ENCODE measurements at regions not wholly inside any gene's neighbourhood (a gene's known extent, or its start where the extent isn't known, plus 50 kb on each side); places are given as distances from the start of the nearest gene placed in this dataset.

DNA sequence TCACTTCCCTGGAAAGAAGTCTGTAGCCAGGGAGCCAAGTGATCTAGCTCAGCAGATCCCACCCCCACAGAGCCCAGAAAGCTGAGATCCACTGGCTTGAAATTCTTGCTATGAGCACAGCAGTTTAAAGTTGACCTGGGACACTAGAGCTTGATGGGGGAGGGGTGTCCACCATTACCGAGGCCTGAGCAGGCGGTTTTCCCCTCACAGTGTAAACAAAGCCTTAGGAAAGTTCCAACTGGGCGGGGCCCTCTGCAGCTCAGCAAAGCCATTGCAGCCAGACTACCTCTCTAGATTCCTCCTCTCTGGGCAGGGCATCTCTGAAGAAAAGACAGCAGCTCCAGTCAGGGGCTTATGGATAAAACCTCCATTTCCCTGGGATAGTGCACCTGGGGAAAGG, 887.2 kb upstream of the LRATD1 start:
- H3K4me3 Mint-ChIP-seq: no peak overlapping the region
- H3K27me3 Mint-ChIP-seq: no peaks in the 10 kb centered on the region
- no peaks in the 10 kb centered on the region for H3K36me3 Mint-ChIP-seq (ENCODE audit: low read depth)
- peaks cover 13% of the 10 kb centered on the region for H3K9me3 Mint-ChIP-seq
- no peak for DNase-seq
- H3K27ac Mint-ChIP-seq: no peak overlapping the region
- intact Hi-C loops (cut with micrococcal nuclease): no loop called here
- no peaks in the 10 kb centered on the region for H3K4me1 Mint-ChIP-seq

- no peak overlapping the region for H3K4me3 Mint-ChIP-seq
- intact Hi-C loops (cut with micrococcal nuclease): no loop called here
- no peaks in the 10 kb centered on the region for H3K36me3 Mint-ChIP-seq (ENCODE audit: low read depth)
- H3K27ac Mint-ChIP-seq: no peak overlapping the region
- H3K27me3 Mint-ChIP-seq: no peaks in the 10 kb centered on the region
- no peaks in the 10 kb centered on the region for H3K4me1 Mint-ChIP-seq
- DNase-seq: no peak
- peaks cover 7% of the 10 kb centered on the region for H3K9me3 Mint-ChIP-seq
These were observed 880.6 kb upstream of the LRATD1 start for GRCh38 chr2:13751955-13752354.

GRCh38 chr2:13758412-13758811, 874.1 kb upstream of the LRATD1 start:
- no peaks in the 10 kb centered on the region for H3K27me3 Mint-ChIP-seq
- H3K36me3 Mint-ChIP-seq (ENCODE audit: low read depth): no peaks in the 10 kb centered on the region
- no peaks in the 10 kb centered on the region for H3K4me1 Mint-ChIP-seq
- intact Hi-C loops (cut with micrococcal nuclease): no loop called here
- no peak for DNase-seq
- no peak overlapping the region for H3K4me3 Mint-ChIP-seq
- H3K9me3 Mint-ChIP-seq: peaks cover 11% of the 10 kb centered on the region
- no peak overlapping the region for H3K27ac Mint-ChIP-seq

GRCh38 chr2:13768274-13768673, 864.2 kb upstream of the LRATD1 start:
- H3K9me3 Mint-ChIP-seq: no peaks in the 10 kb centered on the region
- H3K27me3 Mint-ChIP-seq: no peaks in the 10 kb centered on the region

GRCh38 chr2:13770279-13770678, 862.2 kb upstream of the LRATD1 start:
- Mint-ChIP-seq H3K27ac (no peak overlapping the region), H3K36me3 (ENCODE audit: low read depth) (no peaks in the 10 kb centered on the region), H3K4me3 (no peak overlapping the region), H3K27me3 (no peaks in the 10 kb centered on the region), H3K9me3 (no peaks in the 10 kb centered on the region), H3K4me1 (no peaks in the 10 kb centered on the region)
- no peak for DNase-seq
- intact Hi-C loops (cut with micrococcal nuclease): no loop called here

More at GRCh38 chr2:13768274-13768673, 864.2 kb upstream of the LRATD1 start:
- DNase-seq: no peak
- no peaks in the 10 kb centered on the region for H3K36me3 Mint-ChIP-seq (ENCODE audit: low read depth)
- H3K27ac Mint-ChIP-seq: no peak overlapping the region
- no peaks in the 10 kb centered on the region for H3K4me1 Mint-ChIP-seq
- H3K4me3 Mint-ChIP-seq: no peak overlapping the region
- intact Hi-C loops (cut with micrococcal nuclease): no loop called here

DNA sequence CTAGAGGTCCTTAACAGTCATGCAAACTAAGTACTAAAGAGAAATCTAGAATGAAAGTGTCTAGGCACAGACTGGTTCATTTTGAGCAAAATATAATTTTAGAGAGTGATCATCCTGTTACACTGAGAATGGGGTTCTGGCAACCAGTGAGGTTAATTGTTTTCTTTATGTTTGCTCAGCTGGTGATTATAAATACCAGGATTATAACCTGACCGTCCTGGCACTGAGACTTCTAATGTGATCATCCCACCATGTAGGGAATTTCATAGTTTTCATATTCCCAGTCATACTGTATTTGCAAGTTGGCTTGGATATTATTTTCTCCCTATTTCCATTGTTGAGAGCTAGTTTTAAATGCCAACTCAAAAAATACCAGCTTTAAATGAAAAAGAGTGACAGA, 852.5 kb upstream of the LRATD1 start:
- Mint-ChIP-seq H3K4me3 (no peak overlapping the region), H3K36me3 (ENCODE audit: low read depth) (no peaks in the 10 kb centered on the region), H3K27me3 (no peaks in the 10 kb centered on the region), H3K4me1 (no peaks in the 10 kb centered on the region), H3K9me3 (peaks cover 10% of the 10 kb centered on the region), H3K27ac (no peak overlapping the region)
- intact Hi-C loops (cut with micrococcal nuclease): no loop called here
- no peak for DNase-seq

GRCh38 chr2:13791019-13791547, 841.4 kb upstream of the LRATD1 start:
- no peak for DNase-seq
- no peaks in the 10 kb centered on the region for H3K9me3 Mint-ChIP-seq
- no peaks in the 10 kb centered on the region for H3K4me1 Mint-ChIP-seq
- no peak overlapping the region for H3K27ac Mint-ChIP-seq
- H3K27me3 Mint-ChIP-seq: no peaks in the 10 kb centered on the region
- no peaks in the 10 kb centered on the region for H3K36me3 Mint-ChIP-seq (ENCODE audit: low read depth)
- intact Hi-C loops (cut with micrococcal nuclease): no loop called here
- no peak overlapping the region for H3K4me3 Mint-ChIP-seq

GRCh38 chr2:13806539-13806938, 826.0 kb upstream of the LRATD1 start:
- Mint-ChIP-seq H3K36me3 (ENCODE audit: low read depth) (no peaks in the 10 kb centered on the region), H3K4me1 (no peaks in the 10 kb centered on the region), H3K4me3 (no peak overlapping the region), H3K9me3 (peaks cover 8% of the 10 kb centered on the region), H3K27ac (no peak overlapping the region), H3K27me3 (no peaks in the 10 kb centered on the region)
- no peak for DNase-seq
- intact Hi-C loops (cut with micrococcal nuclease): no loop called here

GRCh38 chr2:13813236-13813635, 819.3 kb upstream of the LRATD1 start:
- no peak overlapping the region for H3K4me3 Mint-ChIP-seq
- no peaks in the 10 kb centered on the region for H3K9me3 Mint-ChIP-seq
- intact Hi-C loops (cut with micrococcal nuclease): no loop called here
- H3K27me3 Mint-ChIP-seq: no peaks in the 10 kb centered on the region
- no peaks in the 10 kb centered on the region for H3K4me1 Mint-ChIP-seq
- H3K36me3 Mint-ChIP-seq (ENCODE audit: low read depth): no peaks in the 10 kb centered on the region
- no peak for DNase-seq
- no peak overlapping the region for H3K27ac Mint-ChIP-seq

DNA sequence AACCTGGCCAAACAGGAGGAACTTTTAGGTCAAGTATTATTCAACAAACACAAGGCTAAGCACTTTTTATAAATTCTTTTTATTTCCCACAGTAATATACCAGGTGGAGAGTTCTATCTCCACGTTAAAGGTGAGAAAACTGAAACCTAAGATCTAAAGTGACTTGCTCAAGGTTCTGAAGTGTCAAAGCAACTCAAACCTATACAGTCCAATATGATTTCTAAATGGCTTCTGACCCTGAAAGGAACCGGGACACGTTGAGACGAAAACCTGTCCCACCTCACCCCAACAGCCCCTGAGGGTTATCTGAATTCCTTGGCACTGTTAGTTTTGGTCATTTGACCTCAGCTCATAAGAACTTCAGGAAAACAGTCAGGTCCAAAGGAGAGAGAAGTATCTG, 814.5 kb upstream of the LRATD1 start:
- intact Hi-C loops (cut with micrococcal nuclease): no loop called here
- Mint-ChIP-seq H3K9me3 (no peaks in the 10 kb centered on the region), H3K27me3 (no peaks in the 10 kb centered on the region), H3K27ac (no peak overlapping the region), H3K4me1 (no peaks in the 10 kb centered on the region), H3K4me3 (no peak overlapping the region), H3K36me3 (ENCODE audit: low read depth) (no peaks in the 10 kb centered on the region)
- no peak for DNase-seq

GRCh38 chr2:13819896-13820295, 812.6 kb upstream of the LRATD1 start:
- Mint-ChIP-seq H3K27me3 (no peaks in the 10 kb centered on the region), H3K4me3 (no peak overlapping the region), H3K27ac (no peak overlapping the region), H3K4me1 (no peaks in the 10 kb centered on the region), H3K9me3 (no peaks in the 10 kb centered on the region), H3K36me3 (ENCODE audit: low read depth) (no peaks in the 10 kb centered on the region)
- intact Hi-C loops (cut with micrococcal nuclease): no loop called here
- DNase-seq: no peak

DNA sequence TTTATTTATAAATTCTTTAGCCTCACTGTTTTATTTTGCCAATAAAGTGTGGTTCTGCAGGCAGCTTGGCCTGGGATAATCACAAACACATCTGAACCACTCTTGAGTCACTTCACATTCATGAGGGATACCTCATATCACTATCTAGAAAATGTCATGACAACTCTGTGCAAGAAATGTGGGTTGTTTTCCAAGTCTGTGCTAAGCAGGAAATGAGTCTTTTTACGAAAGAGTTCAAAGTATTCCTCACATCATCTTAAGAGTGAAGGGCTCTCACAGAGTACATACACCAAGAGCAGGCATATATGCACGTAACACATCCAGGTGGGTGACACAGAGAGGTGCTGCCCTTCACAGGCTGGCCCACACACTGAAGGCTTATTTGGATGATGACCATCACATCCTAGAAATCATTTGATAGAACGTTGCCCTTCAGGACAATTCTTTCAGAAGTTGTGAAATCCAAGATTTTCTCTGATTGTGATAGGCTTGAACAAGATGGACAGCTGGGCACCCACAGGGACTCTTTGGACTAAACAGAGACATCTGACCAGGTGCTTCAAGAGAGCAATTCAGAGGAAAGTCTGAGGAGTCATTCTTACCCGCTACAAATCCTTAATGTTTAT, 811.1 kb upstream of the LRATD1 start:
- Mint-ChIP-seq H3K36me3 (ENCODE audit: low read depth) (no peaks in the 10 kb centered on the region), H3K4me1 (no peaks in the 10 kb centered on the region), H3K27ac (no peak overlapping the region)

GRCh38 chr2:13822365-13822764, 810.2 kb upstream of the LRATD1 start:
- Mint-ChIP-seq H3K4me3 (no peak overlapping the region), H3K36me3 (ENCODE audit: low read depth) (no peaks in the 10 kb centered on the region), H3K4me1 (no peaks in the 10 kb centered on the region), H3K9me3 (no peaks in the 10 kb centered on the region), H3K27ac (no peak overlapping the region), H3K27me3 (no peaks in the 10 kb centered on the region)
- no peak for DNase-seq
- intact Hi-C loops (cut with micrococcal nuclease): no loop called here

More for the DNA sequence above, 811.1 kb upstream of the LRATD1 start:
- Mint-ChIP-seq H3K4me3 (no peak overlapping the region), H3K27me3 (no peaks in the 10 kb centered on the region), H3K9me3 (no peaks in the 10 kb centered on the region)
- no peak for DNase-seq
- intact Hi-C loops (cut with micrococcal nuclease): no loop called here

GRCh38 chr2:13826314-13826853, 806.1 kb upstream of the LRATD1 start:
- Mint-ChIP-seq H3K27ac (no peak overlapping the region), H3K4me3 (no peak overlapping the region), H3K27me3 (no peaks in the 10 kb centered on the region), H3K9me3 (no peaks in the 10 kb centered on the region), H3K4me1 (no peaks in the 10 kb centered on the region), H3K36me3 (ENCODE audit: low read depth) (no peaks in the 10 kb centered on the region)
- intact Hi-C loops (cut with micrococcal nuclease): no loop called here
- no peak for DNase-seq

- Mint-ChIP-seq H3K4me3 (no peak overlapping the region), H3K4me1 (no peaks in the 10 kb centered on the region), H3K36me3 (ENCODE audit: low read depth) (no peaks in the 10 kb centered on the region), H3K27ac (no peak overlapping the region), H3K9me3 (no peaks in the 10 kb centered on the region), H3K27me3 (no peaks in the 10 kb centered on the region)
- intact Hi-C loops (cut with micrococcal nuclease): no loop called here
- no peak for DNase-seq
These were observed 773.9 kb upstream of the LRATD1 start for GRCh38 chr2:13858626-13859025.
